ENCODE measurements at regions not wholly inside any gene's neighbourhood (a gene's known extent, or its start where the extent isn't known, plus 50 kb on each side); places are given as distances from the start of the nearest gene placed in this dataset.

DNA sequence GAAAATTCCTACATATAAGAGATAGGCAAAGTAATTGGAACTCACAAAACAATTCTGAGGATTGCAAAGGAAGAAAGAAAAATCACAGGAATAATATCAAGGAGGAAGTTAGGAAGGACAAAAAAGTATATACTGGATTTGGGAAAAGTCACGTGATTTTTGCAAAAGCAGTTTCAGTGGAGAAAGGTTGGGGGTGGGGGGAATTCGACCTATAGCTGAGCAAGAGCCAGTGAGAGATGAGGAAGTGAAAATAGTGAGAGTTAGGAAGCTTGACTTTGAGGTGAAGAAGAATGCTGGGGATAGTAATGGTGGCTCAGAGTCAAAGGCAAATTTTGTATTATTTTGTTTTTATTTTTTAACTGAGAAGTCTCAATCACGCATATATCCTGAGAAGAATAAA, 438.0 kb upstream of the PMFBP1 start:
- DNase-seq (ENCODE audit: extremely low spot score): no peak
- no peak for TF ChIP-seq EP300 (IDR thresholded peaks at IDR 0.05)
- TF ChIP-seq POLR2A (IDR thresholded peaks at IDR 0.05; ENCODE audit: low read depth): no peak
- TF ChIP-seq, protein P1, sequence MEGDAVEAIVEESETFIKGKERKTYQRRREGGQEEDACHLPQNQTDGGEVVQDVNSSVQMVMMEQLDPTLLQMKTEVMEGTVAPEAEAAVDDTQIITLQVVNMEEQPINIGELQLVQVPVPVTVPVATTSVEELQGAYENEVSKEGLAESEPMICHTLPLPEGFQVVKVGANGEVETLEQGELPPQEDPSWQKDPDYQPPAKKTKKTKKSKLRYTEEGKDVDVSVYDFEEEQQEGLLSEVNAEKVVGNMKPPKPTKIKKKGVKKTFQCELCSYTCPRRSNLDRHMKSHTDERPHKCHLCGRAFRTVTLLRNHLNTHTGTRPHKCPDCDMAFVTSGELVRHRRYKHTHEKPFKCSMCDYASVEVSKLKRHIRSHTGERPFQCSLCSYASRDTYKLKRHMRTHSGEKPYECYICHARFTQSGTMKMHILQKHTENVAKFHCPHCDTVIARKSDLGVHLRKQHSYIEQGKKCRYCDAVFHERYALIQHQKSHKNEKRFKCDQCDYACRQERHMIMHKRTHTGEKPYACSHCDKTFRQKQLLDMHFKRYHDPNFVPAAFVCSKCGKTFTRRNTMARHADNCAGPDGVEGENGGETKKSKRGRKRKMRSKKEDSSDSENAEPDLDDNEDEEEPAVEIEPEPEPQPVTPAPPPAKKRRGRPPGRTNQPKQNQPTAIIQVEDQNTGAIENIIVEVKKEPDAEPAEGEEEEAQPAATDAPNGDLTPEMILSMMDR (IDR thresholded peaks at IDR 0.05): no peak
- no peak for TF ChIP-seq POLR2AphosphoS5 (IDR thresholded peaks at IDR 0.05)

DNA sequence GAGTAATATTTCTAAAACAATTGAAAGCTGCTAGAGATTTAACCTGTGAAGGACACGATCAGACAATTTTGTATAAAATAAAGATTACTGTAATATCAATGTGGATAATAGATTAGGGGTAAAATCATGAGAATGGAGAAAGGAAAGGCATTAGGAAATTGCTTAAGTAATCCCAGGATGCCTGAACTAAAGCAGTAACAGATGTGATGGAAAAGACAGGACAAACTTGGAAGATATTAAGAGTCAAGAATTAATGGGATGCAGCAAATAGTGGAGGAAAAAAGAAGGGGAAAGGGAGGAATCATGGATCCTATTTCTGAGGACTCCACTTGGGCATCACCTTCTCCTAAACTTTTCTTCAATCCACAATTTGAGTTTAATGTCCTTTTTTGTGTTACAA, 437.1 kb upstream of the PMFBP1 start:
- Histone ChIP-seq H3K27ac (replicated peaks in 1 of 4) (no peak overlapping the region), H3K4me1 (peaks cover 0 to 8% (median 6%) of the 10 kb centered on the region in 4 donors), H3K36me3 (no peaks in the 10 kb centered on the region), H3K9me3 (no peaks in the 10 kb centered on the region), H3K4me3 (no peak overlapping the region), H3K27me3 (no peaks in the 10 kb centered on the region)
- 68% methylated on average over 1 of the region's 1 CpG for WGBS
- intact Hi-C loops (cut with DNase I): no loop called here
- no peak for DNase-seq (ENCODE audit: extremely low spot score)
- no peak for TF ChIP-seq POLR2A (IDR thresholded peaks at IDR 0.05; ENCODE audit: low read depth)
- TF ChIP-seq, protein P1 (IDR thresholded peaks at IDR 0.05): no peak
- no peak for TF ChIP-seq POLR2AphosphoS5 (IDR thresholded peaks at IDR 0.05)
- no peak for TF ChIP-seq EP300 (IDR thresholded peaks at IDR 0.05)

More for the DNA sequence above, 438.0 kb upstream of the PMFBP1 start:
- Histone ChIP-seq H3K4me3 (no peak overlapping the region), H3K27ac (replicated peaks in 1 of 4) (no peak overlapping the region), H3K36me3 (no peaks in the 10 kb centered on the region), H3K27me3 (no peaks in the 10 kb centered on the region), H3K9me3 (no peaks in the 10 kb centered on the region), H3K4me1 (peaks cover 0 to 8% (median 6%) of the 10 kb centered on the region in 4 donors)
- intact Hi-C loops (cut with DNase I): no loop called here
- 74% methylated on average over 3 of the region's 3 CpGs for WGBS

DNA sequence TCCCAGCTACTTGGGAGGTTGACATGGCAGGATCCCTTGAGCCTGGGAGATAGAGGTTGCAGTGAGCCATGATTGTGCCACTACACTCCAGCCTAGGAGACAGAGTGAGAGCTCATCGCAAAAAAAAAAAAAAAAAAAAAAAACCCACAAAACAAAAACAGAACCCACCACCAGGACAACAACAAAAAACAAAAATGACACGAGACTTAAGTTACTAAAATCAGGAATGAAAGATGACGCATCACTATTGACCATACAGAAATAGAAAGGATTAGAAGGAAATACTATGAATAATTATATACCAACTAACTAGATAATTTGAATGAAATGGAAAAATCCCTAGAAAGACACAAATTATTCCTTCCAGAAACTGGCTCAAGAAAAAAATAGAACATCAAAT, 432.4 kb upstream of the PMFBP1 start:
- Histone ChIP-seq H3K27ac (replicated peaks in 1 of 4) (no peak overlapping the region), H3K36me3 (no peaks in the 10 kb centered on the region), H3K27me3 (no peaks in the 10 kb centered on the region), H3K9me3 (no peaks in the 10 kb centered on the region), H3K4me3 (no peak overlapping the region), H3K4me1 (no peaks in the 10 kb centered on the region)
- no peak for DNase-seq (ENCODE audit: extremely low spot score)
- intact Hi-C loops (cut with DNase I): no loop called here
- 92% methylated on average over 3 of the region's 3 CpGs for WGBS
- TF ChIP-seq, protein P1 (IDR thresholded peaks at IDR 0.05): no peak
- TF ChIP-seq POLR2A (IDR thresholded peaks at IDR 0.05; ENCODE audit: low read depth) (no peak), EP300 (IDR thresholded peaks at IDR 0.05) (no peak), POLR2AphosphoS5 (IDR thresholded peaks at IDR 0.05) (no peak)

DNA sequence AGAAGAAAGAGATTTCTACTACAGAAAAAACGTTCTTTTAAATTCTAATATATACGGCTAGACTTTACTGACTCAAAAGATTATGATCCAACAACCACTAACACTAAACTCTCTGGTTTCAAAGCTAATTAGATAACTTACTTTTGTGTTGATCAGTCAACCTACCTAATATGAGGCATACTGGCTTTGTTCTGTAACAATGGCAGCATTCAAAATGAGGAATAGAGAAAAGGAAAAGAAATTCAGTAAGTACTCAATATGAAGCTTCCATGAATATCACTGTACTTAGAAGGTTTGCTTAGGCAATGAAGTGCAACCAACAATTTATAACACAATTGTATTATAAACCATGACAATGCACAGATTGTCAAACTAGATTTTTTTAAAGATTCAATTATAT, 430.5 kb upstream of the PMFBP1 start:
- no peaks in the 10 kb centered on the region for H3K4me1 ChIP-seq
- no peak overlapping the region for H3K27ac ChIP-seq (replicated peaks in 1 of 4)
- no peak overlapping the region for H3K4me3 ChIP-seq
- no peaks in the 10 kb centered on the region for H3K27me3 ChIP-seq
- DNase-seq (ENCODE audit: extremely low spot score): no peak
- no peaks in the 10 kb centered on the region for H3K9me3 ChIP-seq
- 90% methylated on average over 2 of the region's 2 CpGs for WGBS
- H3K36me3 ChIP-seq: no peaks in the 10 kb centered on the region
- TF ChIP-seq, protein P1 (IDR thresholded peaks at IDR 0.05): no peak
- TF ChIP-seq EP300 (IDR thresholded peaks at IDR 0.05) (no peak), POLR2A (IDR thresholded peaks at IDR 0.05; ENCODE audit: low read depth) (no peak), POLR2AphosphoS5 (IDR thresholded peaks at IDR 0.05) (no peak)
- intact Hi-C loops (cut with DNase I): no loop called here

DNA sequence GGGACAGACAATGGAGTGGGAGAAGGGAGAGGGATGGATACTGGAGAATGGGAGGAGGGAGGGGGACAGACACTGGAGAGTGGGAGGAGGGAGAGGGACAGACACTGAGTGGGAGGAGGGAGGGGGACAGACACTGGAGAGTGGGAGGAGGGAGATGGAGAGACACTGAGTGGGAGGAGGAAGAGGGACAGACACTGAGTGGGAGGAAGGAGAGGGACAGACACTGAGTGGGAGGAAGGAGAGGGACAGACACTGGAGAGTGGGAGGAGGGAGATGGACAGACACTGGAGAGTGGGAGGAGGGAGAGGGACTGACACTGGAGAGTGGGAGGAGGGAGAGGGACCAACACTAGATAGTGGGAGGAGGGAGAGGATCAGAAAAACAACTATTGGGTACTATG, 426.7 kb upstream of the PMFBP1 start:
- Histone ChIP-seq H3K27me3 (no peaks in the 10 kb centered on the region), H3K9me3 (no peaks in the 10 kb centered on the region), H3K4me1 (no peaks in the 10 kb centered on the region), H3K36me3 (no peaks in the 10 kb centered on the region), H3K27ac (replicated peaks in 1 of 4) (no peak overlapping the region), H3K4me3 (no peak overlapping the region)
- DNase-seq (ENCODE audit: extremely low spot score): no peak
- TF ChIP-seq, protein P1 (IDR thresholded peaks at IDR 0.05): no peak
- no peak for TF ChIP-seq EP300 (IDR thresholded peaks at IDR 0.05)
- TF ChIP-seq POLR2AphosphoS5 (IDR thresholded peaks at IDR 0.05): no peak
- TF ChIP-seq POLR2A (IDR thresholded peaks at IDR 0.05; ENCODE audit: low read depth): no peak
- intact Hi-C loops (cut with DNase I): no loop called here

All from esophagus muscularis mucosa (tissue), 4 donors.